ENCODE measurements at regions not wholly inside any gene's neighbourhood (a gene's known extent, or its start where the extent isn't known, plus 50 kb on each side); places are given as distances from the start of the nearest gene placed in this dataset.

DNA sequence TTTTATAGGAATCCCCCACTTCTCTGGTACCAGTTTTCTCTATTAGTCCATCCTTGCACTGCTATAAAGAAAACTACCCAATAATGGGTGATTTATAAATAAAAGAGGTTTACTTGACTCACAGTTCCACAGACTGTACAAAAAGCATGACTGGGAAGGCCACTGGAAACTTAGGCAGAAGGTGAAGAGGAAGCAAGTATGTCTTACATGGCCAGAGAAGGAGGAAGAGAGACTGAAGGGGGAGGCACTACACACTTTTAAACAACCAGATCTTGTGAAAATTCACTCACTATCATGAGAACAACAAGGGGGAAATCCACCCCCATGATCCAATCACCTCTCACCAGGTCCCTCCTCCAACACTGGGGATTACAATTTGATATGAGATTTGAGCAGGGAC, 68.9 kb upstream of the GNAZ start:
- TF ChIP-seq, protein P1, sequence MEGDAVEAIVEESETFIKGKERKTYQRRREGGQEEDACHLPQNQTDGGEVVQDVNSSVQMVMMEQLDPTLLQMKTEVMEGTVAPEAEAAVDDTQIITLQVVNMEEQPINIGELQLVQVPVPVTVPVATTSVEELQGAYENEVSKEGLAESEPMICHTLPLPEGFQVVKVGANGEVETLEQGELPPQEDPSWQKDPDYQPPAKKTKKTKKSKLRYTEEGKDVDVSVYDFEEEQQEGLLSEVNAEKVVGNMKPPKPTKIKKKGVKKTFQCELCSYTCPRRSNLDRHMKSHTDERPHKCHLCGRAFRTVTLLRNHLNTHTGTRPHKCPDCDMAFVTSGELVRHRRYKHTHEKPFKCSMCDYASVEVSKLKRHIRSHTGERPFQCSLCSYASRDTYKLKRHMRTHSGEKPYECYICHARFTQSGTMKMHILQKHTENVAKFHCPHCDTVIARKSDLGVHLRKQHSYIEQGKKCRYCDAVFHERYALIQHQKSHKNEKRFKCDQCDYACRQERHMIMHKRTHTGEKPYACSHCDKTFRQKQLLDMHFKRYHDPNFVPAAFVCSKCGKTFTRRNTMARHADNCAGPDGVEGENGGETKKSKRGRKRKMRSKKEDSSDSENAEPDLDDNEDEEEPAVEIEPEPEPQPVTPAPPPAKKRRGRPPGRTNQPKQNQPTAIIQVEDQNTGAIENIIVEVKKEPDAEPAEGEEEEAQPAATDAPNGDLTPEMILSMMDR (IDR thresholded peaks at IDR 0.05; ENCODE audit: extremely low read depth, missing control alignments): no peak
- no peak for DNase-seq (ENCODE audit: low spot score)

DNA sequence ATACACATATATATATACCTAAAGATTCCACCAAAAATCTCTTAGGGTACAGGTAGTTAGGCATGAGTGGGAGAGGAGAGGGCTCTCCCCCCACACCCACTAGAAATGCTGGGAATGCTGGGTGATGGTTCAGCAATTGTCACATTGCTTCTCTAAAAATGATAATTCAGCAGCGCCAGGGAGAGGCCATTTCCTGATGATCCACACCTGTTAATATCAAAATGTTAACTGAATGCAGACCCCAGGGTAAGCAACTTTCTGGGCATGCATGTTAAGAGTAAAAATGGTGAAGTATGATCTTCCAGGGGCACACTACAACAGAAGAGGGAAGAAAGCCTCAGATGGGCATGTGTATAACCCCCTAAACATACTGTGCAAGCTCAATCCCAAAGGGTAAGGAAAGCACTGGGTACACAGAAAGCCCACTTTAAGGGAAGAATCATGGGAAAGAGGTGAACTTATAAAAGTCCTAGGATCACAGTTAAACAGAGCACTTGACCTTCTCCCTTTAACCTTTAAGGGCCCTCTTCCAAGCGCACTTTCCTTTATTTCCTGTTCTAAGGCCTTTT, 67.6 kb upstream of the GNAZ start:
- no peak for DNase-seq (ENCODE audit: low spot score)
- TF ChIP-seq, protein P1 (IDR thresholded peaks at IDR 0.05; ENCODE audit: extremely low read depth, missing control alignments): no peak

DNA sequence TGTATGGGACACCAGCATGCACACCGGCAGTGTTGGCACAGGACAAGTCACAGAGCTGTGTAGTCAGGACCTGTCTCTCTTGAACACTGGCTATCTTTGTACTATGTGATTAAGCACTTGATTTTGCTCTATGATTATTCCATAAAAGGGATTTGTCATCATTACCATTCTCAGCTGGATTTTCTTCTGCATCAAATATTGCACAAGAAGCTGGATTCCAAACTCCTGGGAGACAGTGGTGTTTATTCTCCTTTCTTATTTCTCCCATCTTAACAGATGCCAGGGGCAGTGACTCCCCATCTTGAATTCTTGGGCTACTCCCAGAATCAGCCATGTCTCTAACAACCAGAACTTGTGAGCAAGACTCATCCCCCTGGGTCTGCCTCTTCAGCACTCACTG, 62.5 kb upstream of the GNAZ start:
- TF ChIP-seq, protein P1 (IDR thresholded peaks at IDR 0.05; ENCODE audit: extremely low read depth, missing control alignments): no peak
- no peak for DNase-seq (ENCODE audit: low spot score)

DNA sequence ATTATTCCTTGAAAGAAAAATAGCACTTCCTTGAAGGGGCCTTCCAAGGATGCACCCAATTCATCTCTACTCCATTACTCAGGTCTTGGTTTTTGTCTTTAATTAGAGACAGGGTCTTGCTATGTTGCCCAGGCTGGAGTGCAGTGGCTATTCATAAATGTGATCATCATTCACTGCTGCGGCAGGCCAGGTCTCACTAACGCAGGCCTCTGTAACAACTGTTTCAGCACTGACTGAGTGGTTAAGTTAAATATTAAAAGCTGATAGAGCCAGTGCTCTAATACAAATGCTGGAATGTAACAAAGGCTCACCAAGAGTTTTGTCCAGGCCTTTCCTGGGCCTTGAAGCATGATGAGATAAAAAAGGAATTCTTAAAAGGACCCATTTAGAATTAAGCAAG, 61.4 kb upstream of the GNAZ start:
- TF ChIP-seq, protein P1 (IDR thresholded peaks at IDR 0.05; ENCODE audit: extremely low read depth, missing control alignments): no peak

More for the DNA sequence above, 61.4 kb upstream of the GNAZ start:
- no peak for DNase-seq (ENCODE audit: low spot score)
